Umbilical cord (tissue), 1 donor: ENCODE measurements at regions not wholly inside any gene's neighbourhood (a gene's known extent, or its start where the extent isn't known, plus 50 kb on each side); places are given as distances from the start of the nearest gene placed in this dataset.

Experiments
- DNase-seq: peaks from one replicate; pipeline ENCODE4 v3.0.0-alpha.2; 2015; ENCODE audit warnings: low spot score

DNA sequence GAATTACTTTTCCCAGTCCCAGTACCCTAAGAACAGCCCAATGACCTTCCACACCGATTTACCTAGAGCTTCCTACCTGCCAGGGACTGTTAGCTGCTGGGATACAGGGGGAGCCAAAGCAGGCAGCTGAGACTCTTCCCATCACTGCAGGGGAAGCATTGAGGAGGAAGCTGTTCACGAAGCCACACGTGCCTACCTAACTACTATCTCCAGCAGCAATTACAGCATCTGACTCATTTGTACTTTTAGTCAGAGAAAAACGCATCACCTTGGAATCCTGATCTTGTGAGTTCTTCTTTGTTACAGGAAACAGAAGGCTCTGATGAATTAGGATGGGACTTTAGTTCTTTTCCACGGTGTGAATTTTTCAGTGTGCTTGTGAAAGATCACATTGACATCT is 113.7 kb upstream of the DHX40 start:
- DNase-seq, result no peak

DNA sequence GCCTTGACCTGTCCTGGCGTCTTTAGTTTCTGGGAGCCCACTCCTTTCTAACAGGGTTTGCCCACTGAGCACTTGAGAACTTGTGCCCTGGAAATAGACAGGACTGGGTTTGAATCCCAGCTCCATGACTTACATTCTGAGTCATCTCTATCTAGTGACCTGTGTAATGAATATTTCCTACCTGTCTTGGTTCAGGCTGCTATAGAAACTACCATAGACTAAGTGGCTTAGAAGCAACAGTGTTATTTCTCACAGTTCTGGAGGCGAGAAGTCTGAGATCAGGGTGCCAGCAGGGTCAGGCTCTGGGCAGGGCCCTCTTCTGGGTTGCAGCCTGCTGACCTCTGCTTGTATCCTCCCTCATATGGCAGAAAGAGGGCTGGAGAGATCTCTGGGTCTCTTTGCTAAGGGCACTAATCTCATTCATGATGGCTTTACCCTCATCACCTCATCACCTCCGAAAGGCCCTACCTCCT is 110.7 kb upstream of the DHX40 start:
- no peak for DNase-seq

DNA sequence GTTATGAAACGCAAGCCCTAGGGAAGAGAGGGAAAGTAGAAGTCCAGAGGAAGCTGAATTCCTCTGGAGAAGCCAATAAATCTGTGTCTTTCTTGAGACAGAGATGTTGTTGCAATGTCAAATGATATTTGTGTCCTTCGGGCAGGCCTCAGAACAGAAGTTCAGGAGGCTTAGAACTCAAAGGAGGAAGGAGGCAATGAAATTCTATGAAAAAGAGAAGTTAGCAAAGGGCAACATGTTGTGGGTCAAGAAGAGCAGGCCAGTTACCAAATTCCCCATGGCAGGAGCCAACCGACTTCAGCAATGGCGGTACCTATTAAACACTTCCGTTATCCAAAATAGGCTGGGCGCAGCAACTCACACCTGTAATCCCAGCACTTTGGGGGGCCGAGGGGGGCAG is 109.0 kb upstream of the DHX40 start:
- DNase-seq, result no peak

DNA sequence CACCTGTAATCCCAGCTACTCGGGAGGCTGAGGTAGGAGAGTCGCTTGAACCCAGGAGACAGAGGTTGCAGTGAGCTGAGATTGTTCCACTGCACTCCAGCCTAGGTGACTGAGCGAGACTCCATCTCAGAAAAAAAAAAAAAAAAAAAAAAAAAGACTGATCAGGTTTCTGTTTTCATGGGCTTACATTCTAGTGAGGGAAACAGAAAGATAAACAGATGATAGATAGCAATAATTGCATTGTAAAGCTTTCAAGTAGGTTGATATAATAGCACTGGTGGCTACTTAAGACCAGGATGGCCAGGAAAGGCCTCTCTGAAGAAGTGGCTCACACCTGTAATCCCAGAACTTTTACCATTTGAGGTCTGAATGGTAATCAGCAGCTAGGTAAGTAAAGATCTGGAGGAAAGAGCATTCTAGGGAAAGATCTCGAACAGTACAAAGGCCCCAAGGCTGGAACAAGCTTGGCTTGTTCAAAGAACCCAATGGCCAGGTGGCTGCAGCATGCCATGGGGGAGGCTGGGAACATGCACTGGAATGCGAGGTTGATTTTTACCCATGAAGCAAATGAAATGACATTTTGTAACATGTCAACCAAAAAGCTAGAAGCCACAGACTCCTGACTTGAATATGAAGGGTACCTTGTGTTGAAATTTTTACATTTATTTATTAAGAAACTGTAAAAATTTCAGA is 108.3 kb upstream of the DHX40 start:
- DNase-seq, result no peak

DNA sequence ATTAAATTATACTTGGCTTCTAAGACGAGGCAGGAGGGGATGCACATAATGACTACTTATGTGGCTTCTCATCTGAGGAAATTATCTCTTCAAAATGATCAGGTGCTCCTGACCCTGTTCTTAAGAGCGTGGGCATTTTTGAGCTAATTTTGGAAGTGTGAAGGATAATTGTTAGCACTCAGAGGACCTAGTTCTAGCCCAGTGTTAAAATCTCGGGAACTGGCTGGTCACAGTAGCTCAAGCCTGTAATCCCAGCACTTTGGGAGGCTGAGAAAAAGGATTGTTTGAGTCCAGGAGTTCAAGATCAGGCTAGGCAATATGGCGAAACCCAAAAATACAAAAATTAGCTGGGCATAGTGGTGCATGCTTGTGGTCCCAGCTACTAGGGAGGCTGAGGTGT is 103.0 kb upstream of the DHX40 start:
- no peak for DNase-seq

DNA sequence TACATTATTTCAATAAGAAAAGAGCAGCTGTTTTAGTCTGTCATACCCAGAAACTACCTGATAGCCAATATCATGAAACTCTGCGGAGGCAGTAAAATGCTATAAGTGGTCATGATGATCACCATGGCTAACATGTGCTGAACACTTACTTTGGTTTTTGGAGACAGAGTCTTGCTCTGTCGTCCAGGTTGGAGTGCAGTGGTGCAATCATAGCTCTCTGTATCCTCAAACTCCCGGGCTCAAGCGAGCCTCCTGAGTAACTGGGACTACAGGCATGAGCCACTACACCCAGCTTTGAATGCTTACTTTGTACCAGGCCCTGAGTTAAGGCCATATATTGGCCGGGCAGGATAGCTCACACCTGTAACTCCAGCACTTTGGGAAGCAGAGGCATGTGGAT is 101.2 kb upstream of the DHX40 start:
- no peak for DNase-seq

DNA sequence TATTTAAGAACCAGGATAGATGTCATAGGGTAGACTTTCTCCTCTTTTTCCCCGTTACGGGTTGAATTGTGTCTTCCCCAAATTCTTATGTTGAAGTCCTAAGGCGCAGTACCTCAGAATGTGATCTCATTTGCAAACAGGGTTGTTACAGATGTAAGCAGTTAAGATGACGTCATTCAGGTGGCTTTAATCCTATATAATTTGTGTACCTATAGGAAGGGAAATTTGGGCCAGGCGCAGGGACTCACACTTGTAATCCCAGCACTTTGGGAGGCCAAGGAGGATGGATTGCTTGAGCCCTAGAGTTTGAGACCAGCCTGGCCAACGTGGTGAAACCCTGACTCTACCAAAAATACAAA is 99.5 kb upstream of the DHX40 start:
- no peak for DNase-seq

DNA sequence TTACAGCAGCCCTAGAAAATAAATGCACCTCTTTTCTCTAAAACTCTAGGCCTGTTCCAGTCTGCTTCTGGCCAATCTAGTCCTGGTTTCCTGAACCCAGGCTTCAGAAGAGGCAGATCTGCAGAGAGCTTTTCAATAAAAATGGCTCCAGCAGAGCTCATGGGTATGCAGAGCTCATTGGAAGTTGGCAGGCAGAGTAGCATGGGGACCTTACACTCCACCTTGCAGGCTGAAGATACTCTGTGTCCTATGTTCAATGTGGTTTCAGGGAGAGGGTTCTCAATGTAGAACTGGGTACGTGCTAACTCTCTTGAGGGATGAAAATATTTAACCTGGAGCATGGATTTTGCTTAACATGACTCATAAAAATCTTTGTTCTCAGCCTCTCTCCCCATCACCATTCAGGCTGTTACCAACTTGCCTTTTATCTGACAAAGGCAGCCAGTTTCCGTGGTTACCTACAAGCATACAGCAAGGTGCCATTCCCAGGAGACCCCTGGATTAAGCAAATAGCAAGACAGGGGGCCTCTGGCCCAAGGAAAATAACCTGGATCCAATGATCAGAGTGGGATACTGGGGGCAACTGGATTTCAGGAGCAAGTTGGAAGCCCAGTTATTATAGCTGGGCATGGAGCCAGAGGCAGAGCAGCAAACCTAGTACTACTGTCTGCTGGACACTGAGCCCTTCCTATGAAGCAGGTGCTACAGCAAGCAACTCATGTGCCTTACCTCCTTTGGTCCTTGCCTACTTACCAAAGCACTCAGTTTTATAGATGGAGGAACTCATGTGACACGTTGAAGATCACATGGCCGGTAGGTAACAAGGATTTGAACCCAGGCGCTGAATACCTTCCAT is 98.2 kb upstream of the DHX40 start:
- DNase-seq, result no peak

DNA sequence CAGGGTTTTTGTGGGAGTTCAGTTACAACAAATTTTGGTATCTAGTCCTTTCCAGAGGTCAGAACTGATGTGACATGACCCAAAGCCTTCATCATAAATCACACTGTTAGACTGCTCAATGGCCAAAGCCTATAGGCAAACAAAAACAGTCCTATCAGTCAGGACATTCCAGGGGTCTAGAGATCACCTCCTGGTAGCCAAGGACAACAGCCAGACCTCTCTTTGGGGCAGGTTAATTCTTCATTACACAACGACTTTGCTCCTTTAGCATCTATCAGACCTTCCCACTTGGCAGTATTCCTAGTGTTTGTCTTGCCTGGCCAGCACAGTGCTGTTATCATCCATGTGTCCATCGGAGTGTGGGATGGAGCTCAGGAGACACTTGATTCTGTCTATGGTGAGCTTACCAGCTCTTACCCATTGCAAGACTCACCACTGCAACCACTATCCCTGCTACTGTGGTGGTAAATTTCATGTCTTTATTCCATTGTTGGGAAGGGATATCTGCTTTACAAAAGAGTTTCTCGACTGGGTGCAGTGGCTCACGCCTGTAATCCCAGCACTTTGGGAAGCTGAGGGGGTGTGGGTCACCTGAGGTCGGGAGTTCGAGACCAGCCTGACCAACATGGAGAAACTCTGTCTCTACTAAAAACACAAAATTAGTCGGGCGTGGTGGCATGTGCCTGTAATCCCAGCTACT is 95.5 kb upstream of the DHX40 start:
- DNase-seq, result no peak

DNA sequence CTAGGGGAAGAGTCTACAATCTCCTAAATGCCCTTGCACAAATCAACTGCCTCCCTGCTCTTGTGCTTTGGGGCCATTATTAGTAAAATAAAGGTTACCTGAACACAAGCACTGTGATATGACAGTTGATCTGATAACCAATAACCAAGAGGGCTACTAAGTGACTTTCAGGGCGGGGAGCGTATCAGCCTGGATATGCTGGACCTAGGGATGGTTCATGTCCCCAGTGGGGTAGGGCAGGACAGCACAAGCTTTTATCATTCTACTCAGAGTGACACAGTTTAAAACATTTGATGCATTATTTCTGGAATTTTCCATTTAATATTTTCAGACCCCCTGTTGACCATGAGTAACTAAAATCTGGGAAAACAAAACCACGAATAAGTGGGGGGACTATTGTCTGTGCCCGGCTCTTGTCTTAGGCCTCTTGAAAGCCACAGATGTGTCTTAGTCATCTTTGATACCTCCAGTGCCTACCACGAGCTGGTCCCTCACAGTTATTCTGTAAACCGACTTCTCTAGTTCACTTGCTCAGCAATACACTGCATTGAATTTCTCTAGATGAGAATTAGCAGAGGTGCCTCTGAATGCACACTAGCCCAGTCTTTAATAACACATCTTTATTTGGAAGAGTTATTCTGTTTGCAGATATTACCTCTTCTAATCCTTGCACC is 94.6 kb upstream of the DHX40 start:
- no peak for DNase-seq

DNA sequence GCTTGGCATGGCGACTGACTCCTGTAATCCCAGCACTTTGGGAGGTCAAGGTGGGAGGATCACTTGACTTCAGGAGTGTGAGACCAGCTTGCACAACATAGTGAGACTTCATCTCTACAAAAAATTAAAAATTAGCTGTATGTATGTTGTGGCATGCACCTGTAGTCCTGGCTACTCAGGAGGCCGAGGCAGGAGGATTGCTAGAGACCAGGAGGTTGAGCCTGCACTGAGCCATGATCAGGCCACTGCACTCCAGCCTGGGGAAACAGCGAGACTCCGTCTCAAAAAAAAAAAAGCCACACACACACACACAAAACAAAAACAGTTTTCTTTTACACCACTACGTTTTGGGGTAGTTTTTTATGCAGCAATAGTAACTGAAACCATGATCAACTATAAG is 89.0 kb upstream of the DHX40 start:
- no peak for DNase-seq

DNA sequence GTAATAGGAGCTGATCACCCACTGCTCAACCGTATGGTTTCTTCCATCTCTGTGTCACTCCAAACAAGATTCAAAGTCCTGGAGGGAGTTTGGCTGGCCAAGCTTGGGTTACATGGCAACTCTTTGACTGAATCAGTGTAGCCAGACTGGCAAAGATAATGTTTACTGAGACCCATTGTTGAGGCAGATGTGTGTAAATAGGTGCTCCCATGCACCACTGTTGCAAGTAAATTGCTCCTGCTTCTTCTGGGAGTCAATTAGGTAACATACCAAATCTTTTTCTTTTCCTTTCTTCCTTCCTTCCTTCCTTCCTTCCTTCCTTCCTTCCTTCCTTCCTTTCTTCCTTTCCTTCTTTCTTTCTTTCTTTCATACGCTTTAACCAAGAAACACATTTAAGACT is 86.3 kb upstream of the DHX40 start:
- no peak for DNase-seq

DNA sequence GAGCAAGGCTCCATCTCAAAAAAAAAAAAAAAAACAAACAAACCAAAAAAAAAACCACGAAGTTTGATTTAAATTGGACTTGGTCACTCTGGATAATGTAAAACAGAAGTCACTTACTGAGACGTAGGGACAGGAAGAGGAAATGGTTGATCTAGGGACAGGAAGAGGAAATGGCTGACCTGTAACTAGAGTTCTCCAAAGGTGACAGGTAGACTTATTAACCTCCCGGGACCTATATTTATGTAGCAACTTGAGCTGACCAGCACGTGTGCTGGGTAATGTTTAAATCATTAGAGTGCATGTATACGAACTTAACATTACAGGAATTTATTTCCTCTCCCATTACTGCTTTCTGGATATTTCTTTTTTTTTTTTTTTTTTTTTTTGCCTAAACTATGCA is 81.5 kb upstream of the DHX40 start:
- no peak for DNase-seq

DNA sequence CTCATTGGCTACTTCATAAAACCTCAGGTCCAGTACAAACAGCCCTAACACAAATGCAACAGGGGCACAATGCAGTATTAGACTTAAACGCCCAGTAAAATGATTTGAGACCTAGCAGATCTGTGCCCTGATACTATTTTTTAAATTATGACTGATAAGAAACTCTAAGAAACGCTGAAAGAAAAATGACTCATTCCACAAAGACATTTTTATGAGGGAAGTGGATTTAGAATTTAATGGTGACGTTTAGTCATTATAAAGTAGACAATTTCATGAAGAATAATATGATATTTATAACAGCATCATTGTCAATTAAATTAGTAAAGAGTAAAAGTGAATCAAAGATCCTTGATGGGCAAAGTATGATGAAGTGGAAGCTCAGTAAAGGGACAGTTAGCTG is 80.4 kb upstream of the DHX40 start:
- peak; percentile 27 for DNase-seq

DNA sequence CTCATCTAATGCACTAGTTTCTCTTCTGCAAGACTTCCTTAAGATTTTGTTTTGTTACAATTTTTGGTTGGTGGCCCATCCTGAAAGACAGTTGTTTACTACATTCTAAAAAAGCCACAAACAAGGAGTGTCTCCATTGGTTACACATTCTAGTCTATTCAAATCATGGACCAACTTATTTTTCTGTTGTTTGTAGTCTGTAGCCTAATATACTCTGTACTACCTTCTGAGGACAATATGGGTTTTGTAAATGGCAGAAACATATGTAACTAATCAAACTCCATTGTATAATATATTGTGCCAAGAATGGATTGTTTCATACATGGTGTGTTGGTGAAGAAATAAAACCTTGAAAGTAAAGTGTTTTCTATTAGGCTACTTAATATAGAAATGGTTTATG is 79.5 kb upstream of the DHX40 start:
- no peak for DNase-seq

DNA sequence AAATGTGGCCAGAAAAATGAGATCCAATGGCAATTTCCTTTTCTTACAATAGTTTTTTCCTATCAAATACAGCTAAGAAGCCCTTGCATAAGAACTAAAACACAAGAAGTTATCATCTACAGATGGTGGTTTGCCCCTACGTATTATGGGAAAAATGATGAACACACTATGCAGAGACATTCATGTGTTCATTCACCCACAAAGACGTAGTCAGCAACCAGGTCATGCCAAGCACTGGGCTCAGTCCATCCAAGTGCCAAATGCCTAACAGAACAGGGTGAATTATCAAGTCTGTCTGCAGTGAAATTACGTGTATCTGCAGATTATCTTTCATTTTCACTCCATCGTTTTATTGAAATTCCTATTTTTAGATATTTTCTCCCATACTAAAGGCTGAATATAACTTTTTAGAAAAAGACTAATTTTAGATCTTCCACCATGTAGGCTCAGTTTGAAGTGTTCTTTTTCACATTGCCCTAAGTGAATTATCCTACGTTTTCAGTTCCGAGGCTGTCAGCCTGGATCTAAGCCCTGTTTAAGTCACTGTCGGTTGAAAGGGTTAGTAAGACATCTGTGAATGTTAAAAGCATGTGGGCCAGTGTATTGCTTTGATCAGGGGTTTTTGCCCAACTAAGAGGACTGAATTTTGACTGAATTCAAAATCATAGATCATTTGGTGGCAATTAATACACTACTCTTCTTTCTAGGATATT is 78.1 kb upstream of the DHX40 start:
- DNase-seq, result peak; percentile 42

DNA sequence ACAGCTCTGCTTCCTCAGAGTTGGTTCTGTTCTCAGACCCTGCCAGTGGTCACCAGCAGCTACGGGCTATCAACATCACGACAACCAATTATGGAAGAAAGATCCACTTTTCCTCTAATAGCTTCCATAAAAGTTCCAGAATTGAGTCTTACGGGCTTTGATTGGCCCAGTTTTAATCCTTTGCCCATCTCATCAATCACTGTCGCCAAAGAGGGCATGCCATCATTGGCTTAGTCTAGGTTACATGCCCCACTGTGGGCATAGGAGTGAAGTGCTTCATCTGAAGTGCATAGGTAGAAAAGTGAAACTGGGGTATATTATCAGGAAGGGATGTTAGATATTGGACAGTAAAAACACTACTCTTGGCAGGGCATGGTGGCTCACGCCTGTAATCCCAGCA is 76.6 kb upstream of the DHX40 start:
- DNase-seq, result no peak

DNA sequence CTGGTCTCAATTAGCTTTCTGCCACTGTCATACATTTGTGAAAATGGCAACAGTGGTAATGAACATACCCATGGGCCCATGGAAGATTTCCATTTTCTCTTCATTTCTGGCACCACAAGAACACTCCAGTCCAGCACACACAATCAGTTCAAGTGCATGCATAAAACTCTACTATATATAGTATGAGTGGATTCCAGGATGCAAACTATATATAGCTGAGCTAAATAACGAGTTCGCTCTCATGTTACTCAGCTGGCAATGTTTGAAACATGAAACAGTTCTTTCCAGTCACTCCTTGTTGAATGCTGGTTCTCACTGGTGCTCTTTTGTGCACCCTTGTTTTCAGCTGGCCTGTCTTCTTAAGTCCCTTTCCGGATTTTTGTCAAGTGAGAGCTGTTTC is 75.2 kb upstream of the DHX40 start:
- peak; percentile 88 for DNase-seq

DNA sequence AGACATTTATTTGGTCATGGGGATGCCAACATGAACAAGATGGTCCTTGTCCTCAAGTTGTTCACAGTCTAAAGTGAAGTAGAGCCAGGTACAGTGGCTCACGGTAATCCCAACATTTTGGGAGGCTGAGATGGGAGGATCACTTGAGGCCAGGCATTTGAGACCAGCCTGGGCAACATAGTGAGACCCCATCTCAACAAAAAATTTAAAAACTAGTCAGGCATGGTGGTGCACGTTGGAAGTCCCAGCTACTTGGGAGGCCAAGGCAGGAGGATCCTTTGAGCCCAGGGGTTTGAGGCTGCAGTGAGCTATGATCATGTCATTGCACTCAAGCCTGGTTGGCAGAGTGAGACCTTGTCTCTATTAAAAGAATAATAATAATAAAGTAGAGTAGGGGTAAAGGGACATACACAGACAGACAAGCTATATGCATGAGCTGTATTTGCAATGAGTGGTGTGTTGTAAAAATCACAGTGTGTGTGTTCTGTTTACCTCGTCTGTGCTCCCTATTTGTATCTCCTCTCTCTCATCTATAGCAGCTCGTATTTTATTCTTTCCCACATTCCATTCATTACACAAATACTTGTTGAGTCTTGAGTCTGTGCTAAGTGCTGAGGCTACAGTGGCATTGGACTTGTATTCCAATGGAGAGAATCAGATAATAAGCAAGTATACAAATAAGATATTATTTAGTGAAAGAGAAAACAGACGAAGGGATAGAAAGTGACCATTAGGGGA is 73.9 kb upstream of the DHX40 start:
- DNase-seq, result peak; percentile 30

DNA sequence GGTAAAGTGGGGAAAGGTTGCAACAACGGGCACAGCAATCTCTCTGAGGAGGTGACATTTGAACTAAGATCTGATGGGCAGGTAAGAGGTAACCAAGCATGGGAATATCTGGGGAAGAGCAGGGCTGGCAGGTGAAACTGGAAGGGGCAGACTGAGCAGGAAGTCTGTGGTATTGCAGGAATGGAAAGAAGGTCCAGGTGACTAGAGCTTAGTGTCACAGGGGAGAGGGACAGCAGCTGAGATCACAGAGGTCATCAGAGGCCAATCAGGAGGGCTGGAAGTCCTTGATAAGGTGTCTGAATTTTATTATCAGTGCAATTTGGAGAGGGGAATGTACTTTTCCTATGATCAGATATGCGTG is 73.3 kb upstream of the DHX40 start:
- no peak for DNase-seq

DNA sequence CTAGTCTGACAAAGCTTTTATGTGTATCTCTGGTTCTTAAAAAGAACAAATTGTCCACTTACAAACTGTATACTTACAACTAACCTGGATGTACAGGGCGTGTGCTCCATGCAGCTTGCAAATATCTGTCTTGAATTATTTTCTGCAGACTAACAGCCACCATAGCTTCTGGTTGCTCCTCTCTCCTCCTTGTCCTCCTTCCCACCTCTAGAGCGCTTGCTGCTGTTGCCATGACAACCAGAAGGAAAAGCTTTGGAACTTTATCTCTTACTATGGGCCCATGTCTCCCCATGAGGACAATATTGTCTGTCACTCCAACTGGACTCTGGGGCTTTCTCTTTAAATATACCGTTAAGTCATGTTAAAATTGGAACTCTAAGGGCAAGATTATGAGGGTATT is 71.5 kb upstream of the DHX40 start:
- DNase-seq, result peak; percentile 44
